Jurkat, Clone E6-1 (cell line): ENCODE measurements at regions not wholly inside any gene's neighbourhood (a gene's known extent, or its start where the extent isn't known, plus 50 kb on each side); places are given as distances from the start of the nearest gene placed in this dataset.
"Not testable (repeated sequence)": the region's sequence is repeated elsewhere in the genome, so short reads cannot be mapped to it uniquely, and the experiment has no call there.

Source experiments
- DNase-seq: peaks from one replicate; pipeline ENCODE4 v3.0.0-alpha.2; 2011; ENCODE audit warnings: low read depth, low spot score
- H3K4me3 ChIP-seq: 2 replicates; pipeline ENCODE4 v1.5.1; 2011; ENCODE audit warnings: mild to moderate bottlenecking, low read length, control low read depth, moderate library complexity

- no peak overlapping the region for H3K4me3 ChIP-seq
- no peak for DNase-seq
Measured at GRCh38 chr5:42950456-42951292, 89.4 kb downstream of the ANXA2R start.

DNA sequence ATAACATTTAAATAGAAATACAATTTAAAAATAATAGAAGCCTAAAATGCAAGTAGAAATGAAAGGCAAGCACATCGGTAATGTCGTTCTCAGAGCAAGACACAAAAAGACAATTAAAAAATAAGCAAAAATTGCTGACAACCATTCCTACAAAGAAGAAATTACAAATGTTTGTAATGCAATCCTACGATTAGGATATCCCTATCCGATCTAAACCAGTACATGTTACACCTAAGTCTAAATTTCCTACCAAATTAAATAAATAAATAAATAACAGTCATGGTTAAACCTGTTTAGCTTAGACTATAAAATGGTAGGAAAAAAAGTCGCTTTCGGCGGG is 90.0 kb downstream of the ANXA2R start:
- H3K4me3 ChIP-seq = no peak overlapping the region
- DNase-seq = no peak

GRCh38 chr5:42949348-42950115 is 90.6 kb downstream of the ANXA2R start:
- no peak for DNase-seq
- H3K4me3 ChIP-seq = no peak overlapping the region

GRCh38 chr5:42948961-42949347 is 91.2 kb downstream of the ANXA2R start:
- H3K4me3 ChIP-seq = no peak overlapping the region

DNA sequence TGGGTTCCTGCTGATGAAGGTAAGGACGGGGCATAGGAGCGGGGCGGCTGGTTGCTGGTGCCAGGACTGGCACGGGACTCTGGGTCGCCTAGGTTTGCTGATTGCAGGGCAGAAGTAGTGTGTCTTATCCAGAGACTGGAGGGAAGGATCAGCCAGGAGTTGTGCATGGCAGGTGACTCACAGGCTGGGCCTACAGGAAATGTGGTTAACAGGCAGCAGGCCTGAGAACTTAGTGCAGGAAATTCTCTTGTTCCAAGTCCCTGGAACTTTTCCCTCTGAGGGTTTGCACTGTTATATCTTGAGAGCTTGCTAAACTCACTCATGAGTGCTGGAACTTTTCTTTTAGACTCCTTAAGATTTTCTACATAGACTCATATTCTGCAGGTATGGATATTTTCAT is 95.1 kb downstream of the ANXA2R start:
- no peak for DNase-seq
- no peak overlapping the region for H3K4me3 ChIP-seq

More at GRCh38 chr5:42948961-42949347, 91.2 kb downstream of the ANXA2R start:
- DNase-seq = no peak

DNA sequence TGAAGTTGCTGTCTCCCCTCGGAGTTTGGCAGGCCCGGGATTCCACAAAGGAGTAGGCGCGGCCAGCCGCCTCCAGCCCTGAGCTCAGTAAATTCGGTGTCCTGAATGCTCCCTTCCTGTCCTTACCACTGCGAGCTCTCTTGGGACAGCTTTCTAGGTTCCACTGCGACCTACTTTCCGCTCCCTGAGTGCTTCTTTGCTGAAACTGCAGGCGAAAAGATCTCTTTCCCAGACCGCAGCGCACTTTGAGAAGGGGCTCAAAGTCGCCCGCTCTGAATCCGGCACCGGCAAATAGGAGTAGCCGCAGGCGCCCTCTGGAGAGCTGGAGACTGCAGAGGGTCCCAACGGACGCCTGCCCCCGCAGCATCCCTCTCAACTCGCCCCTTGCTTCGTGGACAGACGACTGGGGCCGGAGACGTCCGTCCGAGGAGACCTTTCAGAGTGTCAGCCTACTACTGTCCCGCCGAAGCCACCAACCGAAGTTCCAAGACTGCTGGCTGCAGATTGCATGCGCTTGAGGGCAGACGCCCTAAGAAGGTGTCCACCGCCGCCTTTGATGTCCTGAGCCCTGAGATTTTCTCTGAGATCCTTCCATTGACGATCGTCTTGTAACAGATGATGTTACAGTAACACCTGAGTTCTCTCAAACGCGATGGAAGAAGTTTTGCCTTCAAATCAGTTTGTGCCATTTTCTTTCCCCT is 96.0 kb downstream of the ANXA2R start:
- no peak for DNase-seq
- H3K4me3 ChIP-seq = no peak overlapping the region

DNA sequence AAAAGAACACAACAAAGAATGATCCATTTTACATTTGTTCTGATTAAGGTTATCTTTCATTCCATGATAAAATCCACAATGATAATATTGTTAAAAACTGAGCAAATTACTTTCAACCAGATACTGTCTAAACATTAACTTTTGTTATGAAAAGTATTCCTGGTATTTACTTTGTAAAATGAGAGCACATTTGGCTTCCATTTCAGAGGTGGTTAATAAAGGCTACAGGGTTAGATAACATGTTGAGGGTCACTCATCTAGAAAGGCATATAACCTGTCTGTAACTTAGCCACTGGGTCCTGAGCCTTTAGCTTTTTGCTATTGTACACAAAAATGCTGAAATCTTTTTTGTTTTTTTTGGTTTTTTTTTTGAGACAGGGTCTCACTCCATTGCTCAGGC is 99.3 kb downstream of the ANXA2R start:
- no peak for DNase-seq
- H3K4me3 ChIP-seq = no peak overlapping the region

DNA sequence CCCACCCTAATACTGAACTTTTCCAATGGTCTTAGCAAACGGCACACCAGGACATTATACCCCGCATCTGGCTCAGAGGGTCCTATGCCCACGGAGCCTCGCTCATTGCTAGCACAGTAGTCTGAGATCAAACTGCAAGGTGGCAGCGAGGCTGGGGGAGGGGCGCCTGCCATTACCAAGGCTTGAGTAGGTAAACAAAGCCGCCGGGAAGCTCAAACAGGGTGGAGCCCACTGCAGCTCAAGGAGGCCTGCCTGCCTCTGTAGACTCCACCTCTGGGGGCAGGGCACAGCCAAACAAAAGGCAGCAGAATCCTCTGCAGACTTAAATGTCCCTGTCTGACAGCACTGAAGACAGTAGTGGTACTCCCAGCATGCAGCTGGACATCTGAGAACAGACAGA is 108.1 kb downstream of the ANXA2R start:
- H3K4me3 ChIP-seq, DNase-seq: not testable (repeated sequence)

- not testable (repeated sequence) for DNase-seq, H3K4me3 ChIP-seq
Measured at GRCh38 chr5:42931451-42931850, 108.7 kb downstream of the ANXA2R start.

GRCh38 chr5:42930934-42931333 is 109.2 kb downstream of the ANXA2R start:
- DNase-seq = no peak
- H3K4me3 ChIP-seq = no peak overlapping the region

- no peak overlapping the region for H3K4me3 ChIP-seq
- no peak for DNase-seq
Measured at GRCh38 chr5:42929871-42930270, 110.2 kb downstream of the ANXA2R start.

DNA sequence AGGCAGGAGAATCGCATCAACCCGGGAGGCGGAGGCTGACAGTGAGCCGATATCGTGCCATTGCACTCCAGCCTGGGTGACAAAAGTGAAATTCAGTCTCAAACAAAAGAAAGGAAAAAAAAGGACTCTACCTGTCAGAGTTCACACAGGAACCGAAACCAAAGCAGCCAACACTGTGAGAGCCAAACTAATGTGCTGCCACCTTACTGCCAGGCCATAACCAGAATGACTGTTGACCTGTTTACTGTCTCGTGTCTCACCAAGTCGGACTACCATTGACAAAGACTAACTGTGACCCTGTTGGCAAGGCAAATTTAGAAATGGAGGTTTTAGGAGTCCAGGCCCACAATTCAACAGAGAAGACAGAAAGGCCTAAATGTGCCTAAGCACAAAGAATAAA is 112.4 kb downstream of the ANXA2R start:
- H3K4me3 ChIP-seq = no peak overlapping the region
- DNase-seq = no peak

DNA sequence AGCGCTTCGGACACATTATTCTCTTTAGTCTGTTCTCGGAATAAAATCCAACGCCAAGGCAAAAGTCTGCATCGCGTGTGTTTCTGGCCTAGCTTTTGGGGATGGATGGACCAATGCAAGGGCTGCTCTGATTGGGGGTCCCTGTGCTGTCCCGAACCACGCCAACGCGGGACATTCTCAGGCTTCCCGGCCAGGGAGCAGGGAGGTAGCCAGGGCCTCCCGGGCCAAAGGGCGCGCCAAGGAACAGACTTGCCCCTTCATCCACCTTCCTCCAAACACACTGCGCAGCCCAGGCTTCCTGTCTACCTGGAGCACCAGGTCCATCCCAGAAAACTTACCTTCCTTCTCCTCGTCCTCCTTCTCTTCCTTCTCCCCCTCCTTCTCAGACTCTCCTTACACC is 113.0 kb upstream of the SELENOP start:
- H3K4me3 ChIP-seq = no peak overlapping the region
- DNase-seq = no peak

GRCh38 chr5:42924226-42924625 is 112.5 kb upstream of the SELENOP start:
- no peak for DNase-seq
- H3K4me3 ChIP-seq = no peak overlapping the region

- no peak for DNase-seq
- no peak overlapping the region for H3K4me3 ChIP-seq
Measured at GRCh38 chr5:42923710-42924109, 112.0 kb upstream of the SELENOP start.

GRCh38 chr5:42919600-42919999 is 107.9 kb upstream of the SELENOP start:
- H3K4me3 ChIP-seq = no peak overlapping the region
- no peak for DNase-seq

DNA sequence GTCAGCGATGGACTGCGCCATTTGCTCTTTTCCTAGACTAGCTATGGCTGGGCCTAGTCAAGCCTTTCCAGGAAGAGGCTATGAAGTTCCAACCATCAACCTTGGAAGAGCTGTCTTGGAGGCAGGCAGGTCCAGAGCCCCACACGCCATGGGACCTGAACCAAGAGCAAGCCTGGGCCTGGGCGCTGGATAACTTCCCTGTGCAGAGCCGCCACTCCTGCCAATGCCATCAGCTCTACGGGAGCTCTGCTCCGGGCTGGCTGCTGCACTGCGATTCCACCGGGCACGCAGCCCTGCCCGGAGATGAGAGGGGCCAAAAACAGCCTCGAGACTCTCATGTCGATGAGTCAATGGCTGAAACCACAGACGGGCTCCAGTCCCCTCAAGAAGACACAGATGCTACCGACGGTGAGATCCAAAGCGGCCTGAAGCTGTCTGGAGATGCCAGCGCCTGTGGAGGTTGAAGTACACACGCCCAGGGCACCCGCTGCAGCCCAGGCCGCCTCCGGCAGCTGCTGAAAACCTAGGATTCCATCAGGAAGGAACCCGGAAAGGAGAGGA is 103.7 kb upstream of the SELENOP start:
- no peak for DNase-seq
- H3K4me3 ChIP-seq = no peak overlapping the region

DNA sequence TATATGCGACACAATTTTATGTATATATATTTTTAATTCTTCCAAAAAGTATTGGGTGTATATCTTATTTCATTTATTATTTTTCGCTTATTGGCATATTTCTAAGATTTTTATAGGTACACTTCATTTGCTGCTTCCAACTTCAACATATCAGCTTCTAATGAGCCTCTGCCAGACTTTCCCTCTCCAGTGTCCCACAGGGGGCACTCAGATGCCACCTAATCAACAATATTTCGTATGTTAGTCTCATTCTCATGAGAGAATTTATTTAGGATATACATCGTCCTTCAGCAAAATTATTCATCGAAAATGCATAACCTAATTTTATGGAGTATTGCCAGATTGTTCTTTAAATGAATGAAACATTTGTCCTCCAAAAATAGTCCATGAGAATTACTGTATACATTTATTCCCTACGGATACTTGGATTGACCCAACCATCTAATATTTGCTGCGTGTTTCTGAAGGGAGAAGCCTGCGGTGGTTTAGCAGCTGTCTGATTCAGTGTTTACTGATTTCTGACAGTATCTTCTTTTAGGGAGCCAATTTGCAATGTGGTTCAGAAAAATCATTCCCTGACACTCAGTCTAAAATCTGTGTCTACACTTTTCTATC is 100.6 kb upstream of the SELENOP start:
- peak; percentile 47 for DNase-seq
- no peak overlapping the region for H3K4me3 ChIP-seq
